ENCODE measurements at regions not wholly inside any gene's neighbourhood (a gene's known extent, or its start where the extent isn't known, plus 50 kb on each side); places are given as distances from the start of the nearest gene placed in this dataset.
A peak's percentile ranks its signal among the peaks of the same experiment; 100 is the strongest.
"Not testable (repeated sequence)": the region's sequence is repeated elsewhere in the genome, so short reads cannot be mapped to it uniquely, and the experiment has no call there.

DNA sequence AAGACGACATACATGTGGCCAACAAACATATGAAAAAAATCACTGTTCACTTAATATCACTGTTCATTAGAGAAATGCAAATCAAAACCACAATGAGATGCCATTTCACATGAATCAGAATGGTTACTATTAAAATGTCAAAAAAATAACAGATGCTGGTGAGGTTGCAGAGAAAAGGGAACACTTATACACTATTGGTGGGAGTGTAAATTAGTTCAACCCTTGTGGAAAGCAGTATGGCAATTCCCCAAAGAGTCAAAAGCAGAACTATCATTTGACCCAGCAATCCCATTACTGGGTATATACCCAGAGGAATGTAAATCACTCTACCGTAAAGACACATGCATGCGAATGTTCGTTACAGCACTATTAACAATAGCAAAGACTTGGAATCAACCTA lies 152.0 kb downstream of the TENT5A start:
- BruUV-seq (replicated peaks); H3K36me3 ChIP-seq (ENCODE audit: control insufficient read depth in 2 of 2, insufficient read depth in 2 of 2, low read length in 1 of 2); ATAC-seq; intact Hi-C loops (cut with micrococcal nuclease; ENCODE audit: unreplicated experiment); H3K4me2 ChIP-seq (ENCODE audit: control insufficient read depth, insufficient read depth); H2AFZ ChIP-seq (ENCODE audit: control insufficient read depth, low read depth, low read length); in situ Hi-C loops (cut with MboI); H3K27me3 ChIP-seq (replicated peaks in 1 of 2; ENCODE audit: control insufficient read depth in 2 of 2, insufficient read depth in 2 of 2, low read length in 1 of 2); CTCF ChIA-PET; FAIRE-seq; DNase-seq (ENCODE audit: low read depth, low spot score); H3K79me2 ChIP-seq (ENCODE audit: control insufficient read depth, insufficient read depth, low read length); H3K4me1 ChIP-seq (ENCODE audit: control insufficient read depth, insufficient read depth, low read length); H4K20me1 ChIP-seq (ENCODE audit: control insufficient read depth, insufficient read depth); H3K27ac ChIP-seq (ENCODE audit: control insufficient read depth, insufficient read depth); H3K9ac ChIP-seq (ENCODE audit: control insufficient read depth, insufficient read depth, low read length); H3K9me3 ChIP-seq (replicated peaks; ENCODE audit: control insufficient read depth, insufficient read depth, low read length); H3K4me3 ChIP-seq: not testable (repeated sequence)
- 81% methylated on average over 4 of the region's 4 CpGs for WGBS (ENCODE audit: insufficient coverage, insufficient replicate concordance, low lambda C conversion rate, missing lambda C conversion rate)
- TF ChIP-seq MEF2B (IDR thresholded peaks at IDR 0.05; ENCODE audit: partially characterized antibody, poor library complexity, severe bottlenecking), result peak; percentile 44
- ChIA-PET POLR2A (interaction anchor here (1.2 kb wide), 1 partner anchor 29 kb away, joined by 3 read pairs; no protein-coding TSS in a partner anchor), SMC1A (ENCODE audit: uncharacterized antibody, unreplicated experiment) (interaction anchor here (1.0 to 2.5 kb wide), 6 partner anchors 10 to 406 kb away, joined by 3 to 6 read pairs (median 3); no protein-coding TSS in a partner anchor), RAD21 (ENCODE audit: unreplicated experiment) (interaction anchor here (1.6 kb wide), 1 partner anchor 147 kb away, joined by 3 read pairs; no protein-coding TSS in a partner anchor)

DNA sequence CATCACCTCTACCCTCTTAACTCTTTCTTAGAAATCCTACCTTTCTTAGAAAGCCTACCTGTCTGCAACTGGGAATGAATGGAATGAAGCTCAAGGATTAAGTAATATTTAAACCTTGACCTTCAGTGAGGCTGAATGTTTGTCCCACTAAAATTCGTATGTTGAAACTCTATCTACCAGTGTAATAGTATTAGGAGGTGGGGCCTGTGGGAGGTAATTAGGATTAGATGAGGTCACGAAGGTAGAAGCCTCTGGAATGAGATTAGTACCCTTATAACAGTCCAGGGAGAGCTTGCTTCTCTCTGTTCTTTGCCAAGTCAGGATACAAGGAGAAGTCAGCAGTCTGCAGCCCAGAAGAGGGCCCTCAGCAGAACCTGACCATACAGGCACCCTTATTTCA lies 158.0 kb downstream of the TENT5A start:
- CTCF ChIA-PET, result no interaction called here

More for the DNA sequence above, 158.0 kb downstream of the TENT5A start:
- Histone ChIP-seq H4K20me1 (ENCODE audit: control insufficient read depth, insufficient read depth) (no peaks in the 10 kb centered on the region), H3K27ac (ENCODE audit: control insufficient read depth, insufficient read depth) (no peak overlapping the region), H3K4me3 (no peak overlapping the region), H2AFZ (ENCODE audit: control insufficient read depth, low read depth, low read length) (no peak overlapping the region), H3K4me2 (ENCODE audit: control insufficient read depth, insufficient read depth) (no peak overlapping the region), H3K27me3 (replicated peaks in 1 of 2; ENCODE audit: control insufficient read depth in 2 of 2, insufficient read depth in 2 of 2, low read length in 1 of 2) (no peaks in the 10 kb centered on the region), H3K36me3 (ENCODE audit: control insufficient read depth in 2 of 2, insufficient read depth in 2 of 2, low read length in 1 of 2) (no peaks in the 10 kb centered on the region), H3K79me2 (ENCODE audit: control insufficient read depth, insufficient read depth, low read length) (no peaks in the 10 kb centered on the region), H3K9ac (ENCODE audit: control insufficient read depth, insufficient read depth, low read length) (no peak overlapping the region), H3K9me3 (replicated peaks; ENCODE audit: control insufficient read depth, insufficient read depth, low read length) (no peaks in the 10 kb centered on the region), H3K4me1 (ENCODE audit: control insufficient read depth, insufficient read depth, low read length) (no peaks in the 10 kb centered on the region)
- no TSS peak for BruUV-seq (replicated peaks)
- in situ Hi-C loops (cut with MboI), result no loop called here
- 0% methylated on average over 2 of the region's 2 CpGs for WGBS (ENCODE audit: insufficient coverage, insufficient replicate concordance, low lambda C conversion rate, missing lambda C conversion rate)
- ChIA-PET POLR2A (no interaction called here), SMC1A (ENCODE audit: uncharacterized antibody, unreplicated experiment) (interaction anchor here (0.9 kb wide), 1 partner anchor 10 kb away, joined by 3 read pairs; no protein-coding TSS in a partner anchor), RAD21 (ENCODE audit: unreplicated experiment) (interaction anchor here (1.3 kb wide), 1 partner anchor 10 kb away, joined by 3 read pairs; no protein-coding TSS in a partner anchor)
- intact Hi-C loops (cut with micrococcal nuclease; ENCODE audit: unreplicated experiment), result no loop called here
- no peak for DNase-seq (ENCODE audit: low read depth, low spot score)
- TF ChIP-seq MTA2 (IDR thresholded peaks at IDR 0.05; ENCODE audit: low read depth), result no peak
- no peak for ATAC-seq
- FAIRE-seq, result no peak
